ENCODE measurements at regions not wholly inside any gene's neighbourhood (a gene's known extent, or its start where the extent isn't known, plus 50 kb on each side); places are given as distances from the start of the nearest gene placed in this dataset.

- Histone ChIP-seq H3K27me3 (ENCODE audit: control insufficient read depth in 1 of 2, insufficient read depth in 2 of 2, low read length in 2 of 2) (no peaks in the 10 kb centered on the region), H3K27ac (ENCODE audit: extremely low read length, insufficient read depth, low read length) (no peak overlapping the region), H2AFZ (ENCODE audit: low read length) (no peak overlapping the region), H3K9me3 (ENCODE audit: low read length) (no peaks in the 10 kb centered on the region), H4K20me1 (ENCODE audit: insufficient read depth, low read length) (no peaks in the 10 kb centered on the region), H3K36me3 (replicated peaks in 1 of 2; ENCODE audit: control insufficient read depth in 1 of 2, insufficient read depth in 2 of 2, low read length in 2 of 2) (no peaks in the 10 kb centered on the region), H3K79me2 (ENCODE audit: insufficient read depth, low read length) (no peaks in the 10 kb centered on the region), H3K9ac (ENCODE audit: insufficient read depth, low read depth, low read length) (no peak overlapping the region), H3K4me3 (replicated peaks in 1 of 3; ENCODE audit: insufficient read depth in 1 of 3, low read depth in 2 of 3, low read length in 3 of 3) (no peak overlapping the region), H3K4me2 (ENCODE audit: low read depth, low read length) (no peak overlapping the region), H3K4me1 (ENCODE audit: insufficient read depth, low read length) (no peaks in the 10 kb centered on the region)
- intact Hi-C loops (cut with micrococcal nuclease; ENCODE audit: unreplicated experiment) = no loop called here
- in situ Hi-C loops (cut with HindIII; ENCODE audit: extremely low pct_ligation_motif_present, low pct_unique_long_range_greater_than_20kb) = no loop called here
- POLR2A ChIA-PET = no interaction called here
- no TSS peak for BruUV-seq (replicated peaks)
- DNase-seq (ENCODE audit: low spot score) (no peak), FAIRE-seq (no peak), ATAC-seq (no peak)
- CTCF ChIA-PET (ENCODE audit: low intra/inter-chr PET ratio, low total read pairs) = no interaction called here
- TF ChIP-seq ZNF317 (CRISPR knock-in tag; IDR thresholded peaks at IDR 0.05) (no peak), ZIK1 (CRISPR knock-in tag; IDR thresholded peaks at IDR 0.05; ENCODE audit: borderline replicate concordance, low read depth) (no peak), LCORL (IDR thresholded peaks at IDR 0.05) (no peak), LCORL (CRISPR knock-in tag; IDR thresholded peaks at IDR 0.05) (no peak), ZBTB7B (CRISPR knock-in tag; IDR thresholded peaks at IDR 0.05) (no peak), PREB (CRISPR knock-in tag; IDR thresholded peaks at IDR 0.05) (no peak), KIAA2018 (CRISPR knock-in tag; IDR thresholded peaks at IDR 0.05; ENCODE audit: borderline replicate concordance) (no peak), KLF6 (CRISPR knock-in tag; IDR thresholded peaks at IDR 0.05) (no peak), NBN (conservative IDR thresholded peaks at IDR 0.05) (no peak), SMARCE1 (IDR thresholded peaks at IDR 0.05; ENCODE audit: borderline replicate concordance) (no peak), ZSCAN20 (CRISPR knock-in tag; IDR thresholded peaks at IDR 0.05; ENCODE audit: borderline replicate concordance) (no peak), ZNF432 (CRISPR knock-in tag; IDR thresholded peaks at IDR 0.05; ENCODE audit: borderline replicate concordance) (no peak), PTBP1 (IDR thresholded peaks at IDR 0.05; ENCODE audit: low read depth, low read length, poor library complexity, severe bottlenecking) (no peak), TRIM24 (CRISPR knock-in tag; IDR thresholded peaks at IDR 0.05) (no peak), ZNF790 (CRISPR knock-in tag; IDR thresholded peaks at IDR 0.05; ENCODE audit: borderline replicate concordance) (no peak), ZNF557 (CRISPR knock-in tag; IDR thresholded peaks at IDR 0.05) (no peak)
These were observed 227.2 kb downstream of the PTGER3 start for GRCh38 chr1:70820396-70820795.
